ENCODE measurements at regions not wholly inside any gene's neighbourhood (a gene's known extent, or its start where the extent isn't known, plus 50 kb on each side); places are given as distances from the start of the nearest gene placed in this dataset.

- TF ChIP-seq TAF1 (IDR thresholded peaks at IDR 0.05; ENCODE audit: low read depth) = no peak
- no peak for TF ChIP-seq RAD21 (IDR thresholded peaks at IDR 0.05; ENCODE audit: low read depth)
These were observed 552.9 kb upstream of the LRATD1 start for GRCh38 chr2:14079576-14079975.

Data from Ishikawa (cell line).